Sigmoid colon (tissue), 4 donors: ENCODE measurements at regions not wholly inside any gene's neighbourhood (a gene's known extent, or its start where the extent isn't known, plus 50 kb on each side); places are given as distances from the start of the nearest gene placed in this dataset.

Source experiments
- POLR2A ChIP-seq, 2 donors: fragments of 450-650 bp; IDR thresholded peaks; one replicate each; pipeline ENCODE4 v1.6.1; 2016; ENCODE audit warnings: antibody characterized with exemption in 2 of 2, mild to moderate bottlenecking in 2 of 2, moderate library complexity in 2 of 2
- POLR2AphosphoS5 ChIP-seq, 4 donors: sonication (generic); formaldehyde crosslinking; IDR thresholded peaks; one replicate each; pipeline ENCODE4 v1.6.1; 2017; ENCODE audit warnings: antibody characterized with exemption in 4 of 4
- TF ChIP-seq, protein P1 (sequence below), 4 experiments: fragments of 450-650 bp in 3 of 4; fragments of 200-600 bp in 1 of 4; IDR thresholded peaks; one replicate each; pipeline ENCODE4 v1.5.1; 2016 to 2019; ENCODE audit warnings: antibody characterized with exemption in 4 of 4, mild to moderate bottlenecking in 3 of 4, moderate library complexity in 2 of 4

DNA sequence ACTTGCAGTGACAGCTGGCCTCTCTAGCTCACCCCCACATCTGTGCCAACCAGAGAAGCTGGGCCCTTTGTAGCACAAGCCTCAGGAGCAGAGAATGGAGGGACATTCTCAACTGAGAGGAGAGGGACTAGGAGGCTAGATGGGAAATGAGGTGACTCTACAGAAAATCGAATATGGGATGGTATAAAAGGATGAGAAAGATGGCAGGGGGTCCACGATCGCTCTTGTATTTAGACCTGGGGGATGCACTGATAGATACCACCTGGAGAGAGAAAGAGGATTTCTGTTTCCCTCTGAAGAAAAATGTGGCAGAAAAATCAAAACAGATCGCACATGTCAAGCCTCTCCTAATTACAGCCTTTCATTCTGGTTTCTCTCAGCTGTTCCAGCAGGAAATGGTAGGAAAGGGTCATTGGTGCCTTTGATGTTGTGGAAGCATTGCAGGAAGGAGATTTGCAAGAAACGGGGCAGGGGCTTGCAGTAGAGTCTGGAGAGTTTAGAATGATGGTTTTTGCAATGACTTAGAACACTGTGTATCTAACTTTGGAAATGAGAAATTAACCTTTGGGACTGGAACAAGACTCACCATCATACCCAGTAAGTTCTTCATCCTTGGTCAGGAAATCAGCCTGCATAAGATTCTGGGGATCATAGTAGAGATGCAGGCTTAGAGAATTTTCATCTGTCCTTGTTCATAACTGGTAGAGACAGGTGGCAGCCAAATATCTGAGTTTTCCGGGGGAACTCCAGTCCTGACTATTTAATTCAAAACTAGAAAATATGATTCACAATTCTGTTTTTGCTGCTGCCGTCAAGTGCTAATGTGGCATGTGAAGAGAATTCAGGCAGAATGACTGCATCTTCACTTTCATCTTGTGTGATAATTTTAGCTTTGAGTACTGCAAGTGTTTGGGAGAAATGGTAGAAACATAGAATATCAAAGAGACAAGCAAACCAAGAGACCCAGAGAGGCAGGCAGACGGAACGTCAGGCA is 98.8 kb downstream of the DAD1 start:
- no peak for TF ChIP-seq POLR2A (IDR thresholded peaks at IDR 0.05)
- TF ChIP-seq, protein P1, sequence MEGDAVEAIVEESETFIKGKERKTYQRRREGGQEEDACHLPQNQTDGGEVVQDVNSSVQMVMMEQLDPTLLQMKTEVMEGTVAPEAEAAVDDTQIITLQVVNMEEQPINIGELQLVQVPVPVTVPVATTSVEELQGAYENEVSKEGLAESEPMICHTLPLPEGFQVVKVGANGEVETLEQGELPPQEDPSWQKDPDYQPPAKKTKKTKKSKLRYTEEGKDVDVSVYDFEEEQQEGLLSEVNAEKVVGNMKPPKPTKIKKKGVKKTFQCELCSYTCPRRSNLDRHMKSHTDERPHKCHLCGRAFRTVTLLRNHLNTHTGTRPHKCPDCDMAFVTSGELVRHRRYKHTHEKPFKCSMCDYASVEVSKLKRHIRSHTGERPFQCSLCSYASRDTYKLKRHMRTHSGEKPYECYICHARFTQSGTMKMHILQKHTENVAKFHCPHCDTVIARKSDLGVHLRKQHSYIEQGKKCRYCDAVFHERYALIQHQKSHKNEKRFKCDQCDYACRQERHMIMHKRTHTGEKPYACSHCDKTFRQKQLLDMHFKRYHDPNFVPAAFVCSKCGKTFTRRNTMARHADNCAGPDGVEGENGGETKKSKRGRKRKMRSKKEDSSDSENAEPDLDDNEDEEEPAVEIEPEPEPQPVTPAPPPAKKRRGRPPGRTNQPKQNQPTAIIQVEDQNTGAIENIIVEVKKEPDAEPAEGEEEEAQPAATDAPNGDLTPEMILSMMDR (IDR thresholded peaks at IDR 0.05), result no peak
- no peak for TF ChIP-seq POLR2AphosphoS5 (IDR thresholded peaks at IDR 0.05)
